Endodermal cell (in vitro differentiated cells): ENCODE measurements at regions not wholly inside any gene's neighbourhood (a gene's known extent, or its start where the extent isn't known, plus 50 kb on each side); places are given as distances from the start of the nearest gene placed in this dataset.

Experiments used
- DNase-seq: peaks from one replicate; pipeline ENCODE4 v3.0.0-alpha.2; 2017
- H3K27ac ChIP-seq: 2 replicates; pipeline ENCODE4 v1.5.1; 2013; ENCODE audit warnings: mild to moderate bottlenecking, low read depth, low read length, moderate library complexity
- H3K27me3 ChIP-seq: 2 replicates; pipeline ENCODE4 v1.6.1; 2013; ENCODE audit warnings: mild to moderate bottlenecking, low read length, moderate library complexity; ENCODE audit not compliant: insufficient read depth, control insufficient read depth, poor library complexity, severe bottlenecking
- H3K36me3 ChIP-seq: 2 replicates; pipeline ENCODE4 v1.7.0; 2013; ENCODE audit warnings: mild to moderate bottlenecking, low read length, moderate library complexity; ENCODE audit not compliant: control insufficient read depth, insufficient read depth
- H3K4me1 ChIP-seq: one replicate; pipeline ENCODE4 v1.7.0; 2013; ENCODE audit warnings: low read length; ENCODE audit not compliant: control insufficient read depth, insufficient read depth
- H3K4me3 ChIP-seq: 2 replicates; pipeline ENCODE4 v1.5.1; 2013; ENCODE audit warnings: mild to moderate bottlenecking, low read length, moderate library complexity
- H3K9ac ChIP-seq: 2 replicates; pipeline ENCODE4 v1.6.1; 2013; ENCODE audit warnings: mild to moderate bottlenecking, low read length, moderate library complexity; ENCODE audit not compliant: poor library complexity, severe bottlenecking; ENCODE audit errors: extremely low read depth
- H3K9me3 ChIP-seq: 2 replicates; pipeline ENCODE4 v1.6.1; 2013; ENCODE audit warnings: mild to moderate bottlenecking, low read length, moderate library complexity; ENCODE audit not compliant: control insufficient read depth
- H3K27ac Mint-ChIP-seq: 2 replicates; pipeline ENCODE4 v1.8.0; 2020; ENCODE audit warnings: mixed read lengths
- H3K27me3 Mint-ChIP-seq: 2 replicates; pipeline ENCODE4 v1.8.0; 2021; ENCODE audit warnings: mild to moderate bottlenecking, mixed read lengths; ENCODE audit not compliant: insufficient read depth
- H3K36me3 Mint-ChIP-seq: 2 replicates; pipeline ENCODE4 v1.8.0; 2020; ENCODE audit warnings: low read depth, mixed read lengths
- H3K4me1 Mint-ChIP-seq: 2 replicates; pipeline ENCODE4 v1.8.0; 2020; ENCODE audit warnings: mixed read lengths
- H3K4me3 Mint-ChIP-seq: 2 replicates; pipeline ENCODE4 v1.8.0; 2020; ENCODE audit warnings: mild to moderate bottlenecking, moderate library complexity, mixed read lengths
- H3K9me3 Mint-ChIP-seq: 2 replicates; pipeline ENCODE4 v1.8.0; 2020; ENCODE audit warnings: mild to moderate bottlenecking, mixed read lengths
- WGBS, 2 experiments: methylation state at CpG; one replicate each; pipeline versions ENCODE4 v1.1.5 to v1.1.7; 2013; ENCODE audit warnings: missing lambda C conversion rate in 2 of 2, mixed read lengths in 1 of 2; ENCODE audit not compliant: insufficient coverage in 1 of 2, insufficient read length in 1 of 2; 5-methylcytosine and 5-hydroxymethylcytosine counted together
- TF ChIP-seq, protein P1 (sequence below): fragments of 200-600 bp; sonication (generic); conservative IDR thresholded peaks from 2 replicates; pipeline ENCODE4 v1.5.0; 2021; ENCODE audit warnings: antibody characterized with exemption, mild to moderate bottlenecking

DNA sequence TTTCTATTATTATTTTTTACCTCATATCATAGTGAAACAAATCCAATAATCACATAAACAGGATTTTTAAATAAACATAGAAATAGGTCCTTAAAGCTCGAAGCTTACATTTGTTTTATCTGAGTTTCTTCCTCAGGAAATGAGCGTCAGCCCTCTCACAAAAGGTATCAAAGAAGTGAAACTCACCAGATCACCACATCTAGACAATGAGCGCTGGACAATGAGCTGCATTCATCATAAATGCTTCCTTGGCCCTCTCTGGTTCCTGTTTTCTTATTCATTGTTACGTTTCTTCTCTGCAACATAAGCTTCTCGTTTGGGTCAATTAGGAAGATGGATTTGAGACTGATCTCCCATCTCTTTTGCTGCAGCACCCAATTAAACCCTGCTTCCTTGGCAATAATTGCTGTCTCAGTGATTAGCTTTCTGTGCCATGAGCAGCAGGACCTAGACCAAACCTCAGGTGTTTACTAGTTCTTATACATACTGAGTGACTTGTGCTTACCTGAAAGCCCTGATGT lies 649.9 kb upstream of the LUZP2 start:
- Mint-ChIP-seq H3K27me3 (no peaks in the 10 kb centered on the region), H3K36me3 (no peaks in the 10 kb centered on the region), H3K27ac (no peak overlapping the region), H3K9me3 (peaks cover 2% of the 10 kb centered on the region), H3K4me1 (no peaks in the 10 kb centered on the region), H3K4me3 (no peak overlapping the region)
- 91% methylated on average over 4 to 5 of the region's 5 CpGs for WGBS, 2 experiments
- DNase-seq = no peak
- Histone ChIP-seq H3K36me3 (no peaks in the 10 kb centered on the region), H3K9ac (no peak overlapping the region), H3K9me3 (no peaks in the 10 kb centered on the region), H3K4me1 (no peaks in the 10 kb centered on the region), H3K27ac (no peak overlapping the region), H3K27me3 (no peaks in the 10 kb centered on the region), H3K4me3 (no peak overlapping the region)
- TF ChIP-seq, protein P1, sequence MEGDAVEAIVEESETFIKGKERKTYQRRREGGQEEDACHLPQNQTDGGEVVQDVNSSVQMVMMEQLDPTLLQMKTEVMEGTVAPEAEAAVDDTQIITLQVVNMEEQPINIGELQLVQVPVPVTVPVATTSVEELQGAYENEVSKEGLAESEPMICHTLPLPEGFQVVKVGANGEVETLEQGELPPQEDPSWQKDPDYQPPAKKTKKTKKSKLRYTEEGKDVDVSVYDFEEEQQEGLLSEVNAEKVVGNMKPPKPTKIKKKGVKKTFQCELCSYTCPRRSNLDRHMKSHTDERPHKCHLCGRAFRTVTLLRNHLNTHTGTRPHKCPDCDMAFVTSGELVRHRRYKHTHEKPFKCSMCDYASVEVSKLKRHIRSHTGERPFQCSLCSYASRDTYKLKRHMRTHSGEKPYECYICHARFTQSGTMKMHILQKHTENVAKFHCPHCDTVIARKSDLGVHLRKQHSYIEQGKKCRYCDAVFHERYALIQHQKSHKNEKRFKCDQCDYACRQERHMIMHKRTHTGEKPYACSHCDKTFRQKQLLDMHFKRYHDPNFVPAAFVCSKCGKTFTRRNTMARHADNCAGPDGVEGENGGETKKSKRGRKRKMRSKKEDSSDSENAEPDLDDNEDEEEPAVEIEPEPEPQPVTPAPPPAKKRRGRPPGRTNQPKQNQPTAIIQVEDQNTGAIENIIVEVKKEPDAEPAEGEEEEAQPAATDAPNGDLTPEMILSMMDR = no peak

DNA sequence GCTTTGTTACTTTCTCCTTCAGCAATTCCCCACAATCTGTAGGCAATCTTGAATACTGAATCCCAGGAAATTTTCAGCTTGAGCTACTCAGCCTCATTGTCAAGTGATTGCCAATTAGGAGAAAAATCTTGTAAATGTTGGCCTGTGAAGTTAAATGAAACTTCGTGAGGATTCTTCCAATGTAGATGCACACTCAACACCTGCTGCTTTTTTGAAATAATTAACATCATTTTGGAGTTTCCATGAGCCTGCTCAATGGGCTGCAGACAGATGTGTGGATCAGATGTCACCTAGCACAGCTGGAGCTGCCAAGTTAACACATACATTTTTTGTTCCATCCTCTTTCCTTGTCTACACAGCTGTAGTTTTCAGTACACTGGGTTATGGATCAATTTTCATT lies 645.6 kb upstream of the LUZP2 start:
- no peak overlapping the region for H3K4me3 Mint-ChIP-seq

DNA sequence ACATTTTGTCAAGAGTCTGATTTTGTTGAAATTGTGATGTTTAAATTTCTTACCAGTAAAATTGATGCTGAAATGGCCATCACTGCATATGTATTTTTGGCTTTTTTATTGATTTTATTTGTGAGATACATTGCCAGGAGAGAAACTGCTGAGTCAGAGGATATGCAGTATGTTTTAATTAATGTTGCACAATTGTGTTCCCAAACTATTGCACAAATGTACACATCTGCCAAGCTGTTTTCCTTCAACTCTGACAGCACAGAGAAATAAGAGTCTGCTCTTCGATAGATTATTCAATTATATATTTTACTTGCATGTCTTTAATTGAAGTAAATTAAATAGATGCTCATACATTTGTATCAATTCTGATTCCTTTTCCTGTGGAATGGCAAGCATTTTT lies 640.2 kb upstream of the LUZP2 start:
- H3K4me3 ChIP-seq = no peak overlapping the region
- no peaks in the 10 kb centered on the region for H3K27me3 ChIP-seq
- no peak for DNase-seq
- H3K36me3 Mint-ChIP-seq = no peaks in the 10 kb centered on the region
- no peaks in the 10 kb centered on the region for H3K27me3 Mint-ChIP-seq
- H3K4me3 Mint-ChIP-seq = no peak overlapping the region
- H3K9me3 Mint-ChIP-seq = no peaks in the 10 kb centered on the region
- H3K27ac ChIP-seq = no peak overlapping the region
- no peaks in the 10 kb centered on the region for H3K9me3 ChIP-seq
- H3K4me1 ChIP-seq = no peaks in the 10 kb centered on the region
- no CpG with 5 or more reads among the region's 1 CpG for WGBS, 2 experiments
- no peaks in the 10 kb centered on the region for H3K4me1 Mint-ChIP-seq
- H3K36me3 ChIP-seq = no peaks in the 10 kb centered on the region
- TF ChIP-seq, protein P1 = no peak
- H3K9ac ChIP-seq = no peak overlapping the region
- no peak overlapping the region for H3K27ac Mint-ChIP-seq

More for the DNA sequence above, 645.6 kb upstream of the LUZP2 start:
- H3K27me3 ChIP-seq = no peaks in the 10 kb centered on the region
- no peaks in the 10 kb centered on the region for H3K27me3 Mint-ChIP-seq
- H3K4me1 Mint-ChIP-seq = no peaks in the 10 kb centered on the region
- H3K27ac Mint-ChIP-seq = no peak overlapping the region
- H3K36me3 Mint-ChIP-seq = no peaks in the 10 kb centered on the region
- WGBS, 2 experiments = 85 to 100% methylated on average over 1 of the region's 1 CpG
- peaks cover 1% of the 10 kb centered on the region for H3K9me3 Mint-ChIP-seq
- no peak for DNase-seq
- no peaks in the 10 kb centered on the region for H3K36me3 ChIP-seq
- TF ChIP-seq, protein P1 = no peak
- H3K27ac ChIP-seq = no peak overlapping the region
- H3K9ac ChIP-seq = no peak overlapping the region
- no peaks in the 10 kb centered on the region for H3K9me3 ChIP-seq
- no peak overlapping the region for H3K4me3 ChIP-seq
- H3K4me1 ChIP-seq = no peaks in the 10 kb centered on the region
